ENCODE measurements at regions not wholly inside any gene's neighbourhood (a gene's known extent, or its start where the extent isn't known, plus 50 kb on each side); places are given as distances from the start of the nearest gene placed in this dataset.

GRCh38 chr5:86890375-86890774 is 272.6 kb downstream of the COX7C start:
- Histone ChIP-seq H3F3A (ENCODE audit: insufficient read depth) (no peaks in the 10 kb centered on the region), H3K79me2 (ENCODE audit: insufficient read depth, low read length) (no peaks in the 10 kb centered on the region)
- TF ChIP-seq CTCF (IDR thresholded peaks at IDR 0.05; ENCODE audit: insufficient read depth, low read length, poor library complexity, severe bottlenecking) (no peak), EZH2phosphoT487 (conservative IDR thresholded peaks at IDR 0.05; ENCODE audit: low read length) (no peak)

DNA sequence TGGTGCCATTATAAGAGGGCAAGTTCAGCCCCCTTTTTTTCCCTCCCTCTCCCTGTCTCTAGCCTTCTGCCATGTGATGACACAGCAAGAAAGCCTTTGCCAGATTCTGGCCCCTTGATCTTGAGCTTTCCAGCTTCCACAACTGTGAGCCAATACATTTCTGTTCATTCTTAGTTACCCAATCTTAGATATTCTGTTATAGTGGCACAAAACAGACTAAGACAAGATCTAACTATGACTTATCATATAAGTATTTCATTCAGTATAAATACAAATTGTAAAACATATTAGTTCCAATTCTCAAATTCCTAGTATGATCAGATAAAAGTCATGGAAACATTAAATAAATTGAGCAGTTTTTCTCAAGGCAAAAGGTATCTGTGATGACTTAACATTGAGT is 276.3 kb downstream of the COX7C start:
- Histone ChIP-seq H3K9ac (ENCODE audit: low read length) (no peak overlapping the region), H3K27ac (ENCODE audit: low read depth, low read length) (no peak overlapping the region), H2AFZ (ENCODE audit: low read depth, low read length, severe bottlenecking) (no peak overlapping the region), H3K79me2 (ENCODE audit: insufficient read depth, low read length) (no peaks in the 10 kb centered on the region), H3K36me3 (ENCODE audit: low read length) (no peaks in the 10 kb centered on the region), H3K4me2 (ENCODE audit: low read depth, low read length, poor library complexity, severe bottlenecking) (no peak overlapping the region), H4K20me1 (ENCODE audit: low read depth, low read length) (no peaks in the 10 kb centered on the region), H3K27me3 (ENCODE audit: low read length) (no peaks in the 10 kb centered on the region), H3K9me2 (replicated peaks; ENCODE audit: insufficient read depth, low read length) (no peaks in the 10 kb centered on the region), H3F3A (ENCODE audit: insufficient read depth) (no peaks in the 10 kb centered on the region), H3K9me3 (ENCODE audit: insufficient read depth, low read length) (no peaks in the 10 kb centered on the region), H3K4me3 (ENCODE audit: insufficient read depth, low read length, poor library complexity, severe bottlenecking) (no peak overlapping the region)
- TF ChIP-seq CTCF (IDR thresholded peaks at IDR 0.05; ENCODE audit: insufficient read depth, low read length, poor library complexity, severe bottlenecking) (no peak), EZH2phosphoT487 (conservative IDR thresholded peaks at IDR 0.05; ENCODE audit: low read length) (no peak)

More at GRCh38 chr5:86890375-86890774, 272.6 kb downstream of the COX7C start:
- H3K9ac ChIP-seq (ENCODE audit: low read length), result no peak overlapping the region
- H3K4me3 ChIP-seq (ENCODE audit: insufficient read depth, low read length, poor library complexity, severe bottlenecking), result no peak overlapping the region
- no peaks in the 10 kb centered on the region for H4K20me1 ChIP-seq (ENCODE audit: low read depth, low read length)
- H3K4me2 ChIP-seq (ENCODE audit: low read depth, low read length, poor library complexity, severe bottlenecking), result no peak overlapping the region
- no peaks in the 10 kb centered on the region for H3K9me2 ChIP-seq (replicated peaks; ENCODE audit: insufficient read depth, low read length)
- H3K9me3 ChIP-seq (ENCODE audit: insufficient read depth, low read length), result no peaks in the 10 kb centered on the region
- no peaks in the 10 kb centered on the region for H3K36me3 ChIP-seq (ENCODE audit: low read length)
- H3K27ac ChIP-seq (ENCODE audit: low read depth, low read length), result no peak overlapping the region
- H2AFZ ChIP-seq (ENCODE audit: low read depth, low read length, severe bottlenecking), result no peak overlapping the region
- no peaks in the 10 kb centered on the region for H3K27me3 ChIP-seq (ENCODE audit: low read length)

- Histone ChIP-seq H3K79me2 (ENCODE audit: insufficient read depth, low read length) (no peaks in the 10 kb centered on the region), H3K27me3 (ENCODE audit: low read length) (no peaks in the 10 kb centered on the region), H3K27ac (ENCODE audit: low read depth, low read length) (no peak overlapping the region), H3K9ac (ENCODE audit: low read length) (no peak overlapping the region), H2AFZ (ENCODE audit: low read depth, low read length, severe bottlenecking) (no peak overlapping the region), H3K4me3 (ENCODE audit: insufficient read depth, low read length, poor library complexity, severe bottlenecking) (no peak overlapping the region), H3K9me3 (ENCODE audit: insufficient read depth, low read length) (no peaks in the 10 kb centered on the region), H3K36me3 (ENCODE audit: low read length) (no peaks in the 10 kb centered on the region), H4K20me1 (ENCODE audit: low read depth, low read length) (no peaks in the 10 kb centered on the region), H3F3A (ENCODE audit: insufficient read depth) (no peaks in the 10 kb centered on the region), H3K4me2 (ENCODE audit: low read depth, low read length, poor library complexity, severe bottlenecking) (no peak overlapping the region), H3K9me2 (replicated peaks; ENCODE audit: insufficient read depth, low read length) (no peaks in the 10 kb centered on the region)
- TF ChIP-seq CTCF (IDR thresholded peaks at IDR 0.05; ENCODE audit: insufficient read depth, low read length, poor library complexity, severe bottlenecking) (no peak), EZH2phosphoT487 (conservative IDR thresholded peaks at IDR 0.05; ENCODE audit: low read length) (no peak)
Measured at GRCh38 chr5:86896916-86897315, 279.2 kb downstream of the COX7C start.
